Activated T-cell treated with anti-CD3 and anti-CD28 coated beads for 1 hour (primary cell): ENCODE measurements at regions not wholly inside any gene's neighbourhood (a gene's known extent, or its start where the extent isn't known, plus 50 kb on each side); places are given as distances from the start of the nearest gene placed in this dataset.

Source experiments
- DNase-seq: peaks from one replicate; pipeline ENCODE4 v3.0.0-alpha.2; 2020; ENCODE audit warnings: low read depth

DNA sequence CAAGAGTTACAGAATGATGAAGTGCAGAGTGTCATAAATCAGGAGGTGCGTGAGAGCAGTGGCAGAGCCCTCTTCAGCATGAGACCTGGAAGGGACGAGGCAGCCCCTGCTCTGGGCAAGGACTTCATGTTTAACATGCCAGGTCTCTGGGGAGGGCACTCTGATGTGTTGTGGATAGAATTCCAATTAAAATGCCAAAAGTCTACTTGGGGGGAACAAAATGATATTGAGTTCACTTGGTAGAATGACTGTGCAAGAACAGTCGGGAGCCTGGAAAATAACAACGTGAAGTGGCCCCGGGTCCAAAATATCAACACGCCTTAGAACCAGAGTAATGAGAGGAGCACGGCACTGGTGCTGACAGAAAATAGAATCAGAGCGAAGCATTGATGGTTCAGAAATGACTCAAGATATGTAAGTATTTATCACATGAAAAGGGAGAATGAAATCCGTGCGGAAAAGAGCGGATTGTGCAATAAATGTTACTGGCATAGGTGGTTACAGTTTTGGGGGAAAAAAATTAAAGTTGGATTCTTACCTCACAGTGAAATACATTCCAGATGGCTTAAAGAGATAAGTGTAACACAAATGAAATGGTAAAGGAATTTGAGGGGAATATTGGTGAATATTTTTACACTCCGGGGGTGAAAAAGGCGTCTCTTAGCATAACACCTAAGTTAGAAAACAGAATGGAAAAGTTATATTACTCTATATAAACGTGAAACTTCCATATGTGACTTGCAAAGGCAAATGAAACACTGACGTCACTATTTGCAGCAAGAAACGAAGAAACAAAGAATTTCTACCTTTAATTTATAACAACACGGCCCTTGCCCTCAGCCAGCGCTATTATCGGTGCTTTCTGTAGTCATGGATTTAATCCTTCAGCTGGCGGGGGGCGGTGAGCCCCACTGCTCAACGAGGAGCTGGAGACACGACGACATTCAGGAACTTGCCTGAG lies 159.4 kb upstream of the TWIST2 start:
- no peak for DNase-seq

DNA sequence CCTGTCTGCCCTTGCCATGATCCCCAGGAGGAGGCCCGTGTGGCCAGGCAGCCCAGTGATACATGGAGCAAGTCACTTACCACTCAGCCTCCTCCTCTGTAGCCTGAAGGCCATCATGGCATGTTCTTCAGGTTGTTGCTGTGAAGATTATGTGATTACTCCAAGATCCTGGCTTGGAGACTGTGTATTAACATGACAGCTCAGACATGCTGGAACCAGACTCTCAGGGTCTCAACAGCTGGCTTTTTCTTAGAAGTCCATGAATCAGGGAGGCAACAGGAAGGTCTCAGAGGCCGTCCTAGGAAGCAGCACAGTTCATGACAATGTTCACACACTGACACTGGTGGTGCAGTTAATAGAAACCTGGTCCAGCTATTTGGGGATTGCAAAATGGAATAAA lies 158.6 kb upstream of the TWIST2 start:
- DNase-seq: no peak

- no peak for DNase-seq
Measured at GRCh38 chr2:238689871-238690389, 158.0 kb upstream of the TWIST2 start.

DNA sequence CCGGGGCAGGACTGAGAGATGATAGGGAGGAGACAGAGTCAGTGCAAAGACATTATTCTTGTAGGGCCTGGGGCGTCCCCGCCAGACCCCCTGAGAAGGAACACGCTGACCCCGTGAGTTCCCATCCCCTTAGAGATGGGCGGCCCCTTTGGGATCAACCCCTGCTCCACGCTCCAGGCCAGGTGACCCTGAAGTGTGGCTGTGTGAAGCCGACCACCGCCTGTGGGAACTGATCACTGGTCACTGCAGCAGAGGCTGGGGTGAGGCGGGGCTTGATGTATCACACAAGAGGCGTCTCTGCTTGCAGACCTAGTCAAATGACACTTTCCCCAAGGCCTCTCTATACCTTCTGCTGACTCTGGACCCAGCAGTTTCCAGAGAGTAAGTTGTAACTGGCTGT lies 157.4 kb upstream of the TWIST2 start:
- no peak for DNase-seq

- DNase-seq: no peak
Measured at GRCh38 chr2:238691596-238692491, 156.0 kb upstream of the TWIST2 start.

DNA sequence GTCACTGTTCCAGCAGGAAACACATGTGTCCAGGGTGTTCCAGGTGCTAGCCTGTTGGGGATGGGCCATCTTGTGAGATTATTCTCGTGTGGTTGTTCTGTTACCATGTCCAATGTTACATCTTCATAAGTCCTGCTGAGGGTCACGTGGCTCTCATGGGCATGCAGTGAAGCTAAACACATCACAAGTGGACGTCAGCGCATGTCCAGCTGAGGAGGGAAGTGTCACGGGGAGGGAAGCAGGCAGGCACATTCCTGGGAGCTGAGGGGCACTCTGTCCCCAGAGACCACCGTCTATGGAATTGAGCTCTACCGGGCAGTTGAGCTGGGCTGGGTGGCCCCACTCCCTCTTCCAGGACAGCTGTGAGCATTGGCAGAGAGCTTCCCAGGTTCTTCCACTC lies 155.3 kb upstream of the TWIST2 start:
- no peak for DNase-seq

DNA sequence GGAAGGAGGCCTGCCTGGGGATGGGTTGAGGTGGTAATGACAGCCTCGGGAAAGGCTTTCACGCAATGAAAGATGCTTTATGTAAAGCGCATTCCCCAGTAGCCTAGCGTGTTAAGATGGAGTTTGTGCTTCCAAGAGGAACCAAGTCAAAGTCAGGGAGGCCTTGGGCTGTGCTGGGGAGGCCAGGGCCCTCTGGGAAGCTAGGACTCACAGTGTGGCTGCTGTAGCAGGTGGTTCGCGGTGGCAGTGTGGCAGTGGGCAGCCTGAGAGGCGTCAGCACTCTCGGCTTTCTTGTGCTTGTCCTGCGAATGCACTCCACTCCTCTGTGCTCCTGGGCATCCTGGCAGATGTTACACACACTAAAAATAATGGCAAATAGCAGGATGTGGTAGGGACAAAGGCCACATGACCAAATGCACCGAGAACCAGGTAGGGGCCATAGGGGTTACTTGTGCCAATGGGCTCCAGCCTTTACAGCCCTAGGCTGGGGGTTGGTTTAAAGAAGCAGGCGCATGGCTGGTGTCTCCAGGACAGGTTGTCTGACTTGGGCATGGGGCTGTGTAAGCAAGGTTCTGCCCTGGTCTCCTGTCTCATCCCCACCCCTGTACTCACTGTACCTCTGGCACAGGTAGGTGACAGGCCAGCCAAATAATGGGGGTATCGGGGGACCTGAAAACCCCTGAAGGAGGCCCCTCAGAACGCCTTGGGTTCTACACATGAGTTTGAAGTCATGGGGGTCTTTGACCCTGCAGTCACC lies 154.4 kb upstream of the TWIST2 start:
- DNase-seq: no peak

DNA sequence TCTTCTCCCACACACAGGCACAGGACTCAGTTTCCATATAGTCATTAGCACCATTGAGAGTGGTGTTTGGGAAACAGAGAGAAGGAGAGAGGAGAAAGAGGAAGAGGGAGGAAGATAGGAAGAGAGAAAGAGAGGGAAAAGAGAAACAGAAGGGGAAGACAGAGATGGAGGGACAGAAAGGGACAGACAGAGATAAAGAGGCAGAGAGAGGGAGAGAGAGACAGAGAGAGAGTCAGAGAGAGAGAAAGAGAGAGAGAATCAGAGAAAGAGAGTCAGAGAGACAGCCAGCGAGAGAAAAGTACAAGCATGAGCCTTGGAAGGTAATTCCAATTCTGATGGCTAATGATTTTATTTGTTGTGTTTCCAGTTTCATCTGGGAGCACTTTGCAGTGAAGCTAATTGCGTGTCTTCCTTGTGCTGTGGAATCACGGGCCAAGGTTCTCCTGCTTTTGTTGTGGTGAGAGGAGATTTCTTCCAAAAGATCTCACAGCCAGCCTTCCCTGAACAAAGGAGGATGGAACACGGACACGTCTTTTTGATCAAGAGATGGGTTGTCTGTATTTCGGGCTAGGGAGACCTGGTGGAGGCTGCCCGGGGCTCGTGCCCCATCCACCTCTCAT lies 153.6 kb upstream of the TWIST2 start:
- no peak for DNase-seq

DNA sequence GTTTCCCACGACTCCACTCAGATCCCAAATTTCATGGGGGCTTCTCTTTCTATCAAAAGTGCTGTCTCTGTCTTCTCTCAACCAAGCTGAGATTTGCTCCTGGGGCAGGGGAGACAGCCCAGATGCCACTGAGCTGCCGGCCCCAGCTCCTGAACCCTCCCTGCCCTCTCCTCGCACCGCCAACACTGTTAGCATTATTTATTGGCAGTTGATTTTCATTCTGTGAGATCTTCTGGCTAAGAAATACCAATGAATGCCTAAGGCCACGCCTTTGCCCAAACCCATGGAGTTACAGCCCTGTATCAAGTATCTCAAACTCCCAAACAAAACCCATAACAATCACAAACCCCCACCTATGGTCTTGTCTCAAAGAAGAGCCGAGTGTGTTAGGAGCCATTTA lies 153.0 kb upstream of the TWIST2 start:
- DNase-seq: no peak

DNA sequence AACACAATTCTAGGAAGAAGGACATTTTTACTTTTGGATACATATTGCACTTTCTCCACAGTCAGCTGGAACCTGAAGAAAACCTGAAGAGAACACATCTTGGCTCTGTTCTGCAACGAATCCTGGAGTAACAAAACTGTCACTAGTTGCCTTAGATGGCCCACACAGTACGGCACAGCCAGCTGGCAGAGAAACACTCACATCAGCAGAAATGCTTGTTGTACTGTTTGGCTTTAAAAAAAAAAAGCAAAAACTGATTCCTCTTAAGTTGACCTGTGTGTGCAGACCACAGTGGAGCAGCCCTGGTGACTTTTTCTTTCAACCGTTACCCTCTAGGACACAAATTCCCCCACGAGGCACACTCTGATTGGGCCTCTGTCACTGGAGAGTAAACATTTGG lies 152.3 kb upstream of the TWIST2 start:
- DNase-seq: no peak

- DNase-seq: no peak
Measured at GRCh38 chr2:238696331-238696730, 151.6 kb upstream of the TWIST2 start.

DNA sequence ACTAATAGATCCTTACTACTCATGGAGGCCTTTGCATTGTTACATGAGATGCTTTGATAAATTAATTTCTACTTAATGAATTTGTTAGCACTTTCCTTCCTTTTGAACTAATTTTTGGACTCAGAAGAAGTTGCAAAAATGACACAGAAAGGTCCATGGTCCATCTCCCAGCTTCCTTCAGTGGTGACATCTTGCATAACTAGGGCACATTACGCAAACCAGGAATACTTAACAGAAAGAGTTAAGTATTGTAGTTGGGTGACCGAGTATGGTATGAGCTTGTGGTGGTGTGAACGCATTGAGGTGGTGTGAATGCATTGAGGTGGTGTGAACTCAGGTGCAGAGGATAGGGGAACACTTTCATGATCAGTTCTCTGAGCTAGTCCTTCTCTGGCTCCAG lies 151.1 kb upstream of the TWIST2 start:
- DNase-seq: no peak

DNA sequence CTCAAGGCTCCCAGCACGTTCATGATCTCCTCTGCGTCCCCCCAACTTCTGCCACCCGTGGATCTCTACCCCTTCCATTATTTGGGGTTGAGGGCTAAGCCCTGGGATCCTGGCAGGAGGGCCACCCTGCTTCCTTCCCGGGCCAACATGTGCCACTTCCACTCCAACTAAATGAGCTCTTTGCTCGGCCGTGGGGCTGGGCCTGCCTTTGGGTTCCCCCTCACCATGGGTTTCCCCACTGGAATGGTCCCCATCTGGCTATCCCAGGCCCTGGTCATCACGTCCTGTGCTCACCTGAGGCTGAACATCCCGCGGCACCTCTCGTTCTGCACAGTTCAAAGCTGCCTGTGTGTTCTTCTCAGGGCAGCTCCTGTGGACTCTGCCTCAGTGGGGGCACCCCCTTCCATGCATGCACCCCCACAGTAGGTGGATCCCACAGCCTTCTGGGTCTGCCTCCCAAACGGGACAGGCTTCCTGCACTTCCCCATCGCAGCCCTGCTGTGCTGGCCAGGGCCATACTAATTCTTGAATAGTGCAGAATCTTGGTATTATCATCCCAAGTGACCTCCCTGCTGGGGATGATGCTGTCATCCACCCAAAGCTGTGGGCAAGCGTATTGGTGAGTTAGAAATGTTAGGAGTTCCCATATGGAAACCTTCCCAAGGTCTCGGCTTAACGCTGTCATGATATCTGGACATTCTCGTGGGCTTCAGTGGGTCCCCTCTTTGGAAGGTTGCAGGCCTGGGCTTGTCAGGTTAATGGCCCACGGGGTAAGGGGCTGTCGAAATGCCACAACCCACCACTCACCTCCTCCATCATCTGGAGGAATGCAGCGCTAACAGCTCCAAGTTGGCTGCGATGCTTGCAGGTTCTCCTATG lies 150.5 kb upstream of the TWIST2 start:
- DNase-seq: no peak

- no peak for DNase-seq
Measured at GRCh38 chr2:238698072-238698352, 149.9 kb upstream of the TWIST2 start.

DNA sequence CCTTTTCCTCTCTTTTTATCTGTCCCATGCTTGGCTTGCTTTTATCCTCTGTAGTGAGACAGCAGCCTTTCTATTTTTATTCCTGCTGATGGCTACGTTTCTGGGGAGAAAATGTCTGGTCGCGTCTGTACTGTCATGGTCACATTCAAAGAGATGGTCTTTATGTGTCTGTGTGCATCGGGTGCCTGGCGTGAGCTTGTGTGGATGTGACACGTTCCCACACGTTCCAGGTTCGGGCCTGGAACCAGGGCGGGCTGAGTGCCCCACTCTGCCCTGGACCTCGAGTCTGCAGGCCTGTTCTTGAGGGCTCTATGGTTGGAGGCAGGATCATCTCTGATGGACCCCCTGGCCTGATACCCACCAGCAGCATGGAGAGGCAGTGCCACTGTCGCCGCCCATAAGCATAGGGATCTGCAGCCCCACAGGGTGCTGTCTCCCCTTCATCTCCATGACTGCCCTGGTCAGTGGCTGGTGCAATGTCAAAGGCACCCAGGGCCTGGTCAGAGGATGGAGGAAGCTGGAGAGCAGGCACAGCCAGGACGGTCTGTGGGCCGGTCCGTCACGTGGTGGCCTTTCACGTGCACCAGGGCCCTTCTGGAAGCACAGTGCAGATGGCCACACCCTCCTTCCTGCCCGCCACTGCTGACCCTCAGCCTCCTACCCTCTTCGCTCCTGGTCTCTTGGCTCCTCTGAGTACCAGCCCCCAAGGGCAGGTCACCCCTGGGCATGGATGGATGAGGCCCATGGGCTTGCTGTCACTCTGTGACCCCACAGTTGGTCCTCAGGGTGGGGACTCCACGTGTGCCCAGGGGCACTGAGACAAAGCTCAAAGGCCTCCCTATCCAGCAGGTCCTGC lies 149.2 kb upstream of the TWIST2 start:
- DNase-seq: no peak

GRCh38 chr2:238699307-238700116 lies 148.4 kb upstream of the TWIST2 start:
- no peak for DNase-seq

GRCh38 chr2:238700117-238700457 lies 147.8 kb upstream of the TWIST2 start:
- DNase-seq: no peak

GRCh38 chr2:238700506-238701340 lies 147.2 kb upstream of the TWIST2 start:
- no peak for DNase-seq
